ENCODE measurements at regions not wholly inside any gene's neighbourhood (a gene's known extent, or its start where the extent isn't known, plus 50 kb on each side); places are given as distances from the start of the nearest gene placed in this dataset.
A peak's percentile ranks its signal among the peaks of the same experiment; 100 is the strongest.
"Not testable (repeated sequence)": the region's sequence is repeated elsewhere in the genome, so short reads cannot be mapped to it uniquely, and the experiment has no call there.

DNA sequence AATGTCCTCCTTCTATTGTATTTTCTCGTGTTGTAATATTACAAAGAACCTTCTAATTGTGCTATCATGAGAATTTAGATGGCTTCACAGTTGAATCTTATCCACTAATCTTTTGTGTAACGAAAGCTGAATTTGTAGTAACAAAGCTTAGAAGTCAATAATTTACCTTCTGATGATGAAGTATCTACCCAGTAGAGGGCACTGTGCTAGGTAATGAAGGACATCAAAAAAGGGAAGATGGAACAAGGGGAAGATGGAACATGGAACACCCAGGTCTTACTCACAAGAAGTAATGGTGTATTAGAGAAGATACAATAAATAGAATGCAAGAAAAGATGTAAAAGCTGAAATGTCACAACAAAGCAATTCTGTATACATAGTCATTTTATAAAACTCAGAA, 131.0 kb upstream of the CCNG1 start:
- no peak for DNase-seq

DNA sequence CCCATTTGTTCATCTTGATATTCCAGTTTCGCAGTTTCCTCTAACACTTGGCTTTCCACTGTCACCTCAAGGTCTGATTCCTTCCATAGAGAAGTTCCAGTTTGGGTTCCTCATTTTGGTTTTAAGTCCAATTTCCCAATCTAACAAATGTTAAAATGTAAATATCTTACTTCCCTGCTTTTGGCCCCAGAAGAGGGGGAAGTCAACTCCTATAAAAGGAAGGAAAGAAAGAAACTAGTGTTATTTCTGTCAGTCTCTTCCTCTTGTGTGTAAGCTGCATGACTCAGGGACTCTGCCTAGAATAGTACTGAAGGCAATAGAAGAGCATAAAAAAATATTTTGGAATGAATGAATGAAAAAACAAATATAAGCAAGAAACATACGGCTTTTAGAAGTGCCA, 127.5 kb upstream of the CCNG1 start:
- no peak for DNase-seq

DNA sequence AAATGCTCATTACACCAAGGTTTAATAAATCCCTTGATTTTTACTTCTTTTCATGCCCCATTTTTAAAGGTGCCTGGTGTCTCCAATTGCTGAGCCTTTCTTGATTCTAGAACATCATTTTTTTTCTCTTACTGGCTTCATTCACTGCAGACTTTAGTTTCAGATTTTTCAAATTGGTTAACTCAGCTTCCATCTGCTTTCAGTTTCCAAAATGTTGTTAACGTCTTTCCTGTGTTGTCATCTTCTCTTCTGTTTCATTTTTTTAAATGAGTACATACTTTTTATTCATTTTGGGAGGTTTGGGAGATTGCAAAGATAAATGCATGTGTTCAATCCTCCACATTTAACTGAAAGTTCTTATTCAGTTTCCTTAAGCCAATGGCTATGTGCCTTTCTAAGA, 126.4 kb upstream of the CCNG1 start:
- no peak for DNase-seq

DNA sequence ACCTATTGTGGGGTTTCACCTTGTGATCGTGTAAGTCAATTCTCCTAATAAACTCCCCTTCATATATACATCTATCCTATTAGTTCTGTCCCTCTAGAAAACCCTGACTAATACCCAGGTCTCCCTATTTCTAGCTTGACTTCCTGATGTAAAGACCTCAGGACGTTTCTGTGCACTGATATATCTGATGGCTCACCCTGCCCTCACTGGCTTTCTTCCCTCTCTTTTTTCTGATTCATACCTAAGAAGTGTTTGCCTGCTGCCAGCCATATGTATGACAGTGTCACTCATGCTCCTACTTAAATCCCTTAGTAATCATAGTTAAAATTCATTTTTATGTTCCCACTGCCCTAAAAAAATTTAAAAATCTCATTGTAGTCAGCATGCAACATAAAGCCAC, 124.8 kb upstream of the CCNG1 start:
- no peak for DNase-seq

DNA sequence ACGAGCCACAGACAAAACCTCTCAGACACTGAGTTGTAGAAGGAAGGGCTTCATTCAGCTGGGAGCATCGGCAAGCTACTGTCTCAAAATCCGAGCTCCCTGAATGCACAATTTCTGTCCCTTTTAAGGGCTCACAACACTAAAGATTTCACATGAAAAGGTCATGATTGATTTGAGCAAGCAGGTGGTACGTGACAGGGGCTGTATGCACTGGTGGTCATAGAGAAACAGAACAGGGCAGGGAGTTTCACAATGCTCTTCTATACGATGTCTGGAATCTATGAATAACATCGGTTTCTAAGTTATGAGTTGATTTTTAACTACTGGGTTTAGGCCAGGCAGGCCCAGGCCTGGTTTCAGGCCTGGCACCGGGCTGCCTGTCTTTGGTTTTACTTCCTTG, 124.3 kb upstream of the CCNG1 start:
- not testable (repeated sequence) for DNase-seq

DNA sequence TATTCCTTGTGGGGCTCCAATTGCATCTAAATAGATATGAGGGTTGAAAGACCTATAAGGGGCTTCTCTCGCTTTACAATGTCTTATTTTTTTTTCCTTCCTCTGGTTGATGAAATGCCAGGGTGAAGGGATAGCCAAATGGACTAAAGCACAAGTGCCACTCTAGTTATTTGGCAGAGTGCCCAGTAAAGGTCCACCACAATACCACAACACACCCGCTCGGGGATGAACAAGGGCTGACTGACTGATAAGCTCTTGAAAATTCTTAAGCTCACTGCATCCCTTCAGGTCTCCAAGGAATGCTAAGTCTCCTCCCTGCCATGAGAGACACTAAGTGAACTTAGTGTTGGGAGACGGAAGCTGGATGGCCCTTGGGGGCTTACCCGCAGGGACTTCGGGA, 121.0 kb upstream of the CCNG1 start:
- DNase-seq = not testable (repeated sequence)

DNA sequence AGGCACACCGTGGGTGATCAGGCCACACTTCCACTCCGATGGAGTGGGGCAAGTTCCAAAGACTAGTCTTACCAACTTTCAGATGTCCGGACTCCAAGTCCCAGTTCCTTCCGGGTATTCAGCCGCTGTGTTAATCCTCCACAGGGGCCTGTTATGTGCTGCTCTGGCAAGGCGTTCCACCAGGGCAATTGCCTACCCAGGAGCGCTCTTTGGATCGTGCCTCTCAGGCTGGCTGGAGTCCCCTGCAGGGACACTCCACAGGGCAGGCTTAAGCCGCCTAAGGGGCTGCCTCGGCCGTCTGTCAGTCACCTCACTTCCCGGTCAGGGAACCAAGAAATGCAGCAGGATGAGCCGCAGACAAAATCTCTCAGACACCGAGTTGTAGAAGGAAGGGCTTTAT, 118.7 kb upstream of the CCNG1 start:
- DNase-seq = no peak

DNA sequence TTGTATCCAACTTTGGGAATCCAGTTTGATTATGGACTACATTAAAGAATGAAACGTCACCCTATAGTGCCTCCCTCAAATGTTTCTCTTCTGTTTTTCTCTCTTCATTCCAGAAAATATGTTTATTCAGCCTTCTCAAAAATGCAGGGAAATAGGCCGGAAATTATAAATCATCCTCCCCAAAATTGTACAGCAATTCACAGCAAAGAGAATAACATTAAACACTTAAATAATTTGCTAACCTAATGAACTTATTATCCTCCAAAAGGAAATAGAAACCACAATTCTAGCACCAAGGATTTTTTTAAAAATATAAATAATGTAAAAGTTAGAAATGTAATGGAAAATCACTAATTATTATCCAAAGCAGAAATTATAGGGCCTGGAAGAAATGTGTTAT, 115.9 kb upstream of the CCNG1 start:
- no peak for DNase-seq

DNA sequence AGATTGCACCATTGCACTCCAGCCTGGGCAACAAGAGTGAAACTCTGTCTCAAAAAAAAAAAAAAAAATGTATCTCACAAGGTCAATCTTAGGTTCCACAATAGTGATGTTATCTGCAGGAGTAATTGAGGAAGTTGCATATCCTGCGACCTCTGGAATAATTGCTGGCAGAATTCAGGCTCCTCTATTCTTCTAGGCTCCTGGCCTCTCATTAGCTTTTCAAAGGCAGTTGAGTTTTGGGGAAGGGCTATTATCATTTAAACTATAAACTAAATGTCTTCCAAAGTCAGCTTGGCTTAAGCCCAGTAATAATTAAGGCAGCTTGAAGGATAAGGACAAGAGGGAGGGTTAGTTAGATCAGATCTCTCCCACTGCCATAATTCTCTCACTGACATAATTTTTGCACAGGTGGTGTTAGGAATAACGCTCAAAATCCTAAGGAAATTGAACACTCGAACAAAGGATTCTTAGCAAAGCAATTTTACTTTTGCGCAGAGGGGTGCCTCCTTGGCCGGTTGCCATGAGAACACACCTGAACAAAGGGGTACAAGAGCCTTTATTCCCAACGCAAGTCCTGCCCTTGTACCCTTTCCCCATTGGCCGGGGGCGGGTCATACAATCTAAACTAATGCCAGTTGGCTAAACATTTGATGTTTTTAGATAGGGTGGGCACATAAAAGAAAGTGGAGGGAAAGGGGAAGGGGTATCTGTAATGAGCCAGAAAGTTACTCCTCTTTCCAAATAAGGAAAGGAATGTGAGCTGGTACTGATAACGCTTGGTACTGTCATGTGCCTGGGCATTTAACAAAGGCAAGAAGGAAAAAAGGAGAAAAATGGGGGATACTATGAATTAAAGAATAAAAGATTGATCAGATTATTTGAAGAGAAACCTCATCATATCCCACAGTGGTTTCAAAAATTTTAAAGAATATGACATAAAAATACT, 106.4 kb upstream of the CCNG1 start:
- DNase-seq = no peak

DNA sequence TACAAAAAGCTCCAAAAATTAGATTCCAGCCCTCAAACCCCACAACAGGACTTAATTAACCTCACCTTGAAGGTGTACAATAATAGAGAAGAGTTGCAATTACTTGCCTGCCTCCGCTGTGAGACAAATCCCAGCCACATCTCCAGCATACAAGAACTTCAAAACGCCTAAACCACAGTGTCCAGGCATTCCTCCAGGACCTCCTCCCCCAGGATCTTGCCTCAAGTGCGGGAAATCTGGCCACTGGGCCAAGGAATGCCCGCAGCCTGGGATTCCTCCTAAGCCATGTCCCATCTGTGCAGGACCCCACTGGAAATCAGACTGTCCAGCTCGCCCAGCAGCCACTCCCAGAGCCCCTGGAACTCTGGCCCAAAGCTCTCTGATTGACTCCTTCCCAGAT, 101.3 kb upstream of the CCNG1 start:
- not testable (repeated sequence) for DNase-seq

DNA sequence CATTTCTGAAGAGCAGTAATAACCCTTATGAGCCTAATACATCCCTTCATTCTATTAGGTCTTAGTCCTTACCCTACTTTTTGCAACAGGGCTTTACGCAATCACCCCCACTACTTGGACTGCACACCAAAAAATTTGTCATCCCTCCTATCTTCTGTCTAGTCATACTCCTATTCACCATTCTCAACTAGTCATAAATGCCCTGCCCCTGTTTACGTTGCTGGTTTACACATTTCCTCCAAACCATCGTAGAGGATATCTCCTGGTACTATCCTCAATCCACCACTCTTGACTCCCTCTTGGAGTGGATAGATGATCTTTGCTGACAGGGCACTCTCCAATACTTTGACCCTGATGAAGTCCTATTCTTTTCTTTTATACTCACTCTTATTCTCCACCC, 98.2 kb upstream of the CCNG1 start:
- DNase-seq = no peak

DNA sequence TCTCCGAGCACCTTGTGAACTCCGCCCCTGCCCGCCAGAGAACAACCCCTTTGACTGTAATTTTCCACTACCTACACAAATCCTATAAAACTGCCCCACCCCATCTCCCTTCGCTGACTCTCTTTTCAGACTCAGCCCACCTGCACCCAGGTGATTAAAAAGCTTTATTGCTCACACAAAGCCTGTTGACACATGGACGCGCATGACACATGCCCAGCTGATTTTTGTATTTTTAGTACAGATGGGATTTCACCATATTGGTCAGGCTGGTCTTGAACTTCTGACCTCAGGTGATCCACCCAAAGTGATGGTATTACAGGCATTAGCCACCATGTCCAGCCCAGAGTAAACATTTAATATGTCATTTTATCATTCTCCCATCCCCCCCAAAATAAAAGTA, 97.0 kb upstream of the CCNG1 start:
- DNase-seq = not testable (repeated sequence)

DNA sequence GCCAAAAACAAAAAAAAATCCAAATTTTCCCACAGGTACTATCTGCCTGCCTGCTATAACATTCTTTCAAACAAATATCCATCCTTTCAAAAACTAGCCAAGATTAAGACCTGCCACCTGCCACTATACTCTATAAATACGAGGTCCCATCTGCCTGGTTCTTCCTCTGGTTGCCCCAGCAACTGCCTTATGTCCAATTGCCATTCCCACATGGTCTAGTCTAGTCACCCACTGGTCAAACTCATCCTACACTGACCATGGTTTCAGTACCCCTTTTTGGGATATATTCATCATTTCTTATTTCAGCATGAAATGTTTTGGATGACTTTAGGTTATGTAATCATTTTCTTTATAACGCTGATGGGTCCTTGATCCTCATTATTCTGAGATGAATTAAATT, 95.1 kb upstream of the CCNG1 start:
- no peak for DNase-seq

DNA sequence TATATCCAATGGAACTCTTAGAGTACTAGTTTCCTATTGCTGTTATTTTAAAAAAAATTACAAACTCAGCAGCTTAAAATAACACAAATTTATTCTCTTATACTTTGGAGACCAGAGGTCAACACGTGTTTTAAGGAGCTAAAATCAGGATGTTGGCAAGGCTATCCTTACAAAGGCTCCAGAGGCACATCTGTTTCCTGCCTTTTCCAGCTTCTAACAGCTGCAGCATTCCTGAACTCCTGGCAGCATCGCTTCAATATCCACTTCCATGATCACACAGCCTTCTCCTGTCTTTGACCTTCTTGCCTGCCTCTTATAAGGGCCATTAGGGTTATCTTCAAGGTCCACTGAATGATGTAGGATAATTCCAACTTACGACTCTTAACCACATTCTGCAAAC, 92.2 kb upstream of the CCNG1 start:
- DNase-seq = no peak

DNA sequence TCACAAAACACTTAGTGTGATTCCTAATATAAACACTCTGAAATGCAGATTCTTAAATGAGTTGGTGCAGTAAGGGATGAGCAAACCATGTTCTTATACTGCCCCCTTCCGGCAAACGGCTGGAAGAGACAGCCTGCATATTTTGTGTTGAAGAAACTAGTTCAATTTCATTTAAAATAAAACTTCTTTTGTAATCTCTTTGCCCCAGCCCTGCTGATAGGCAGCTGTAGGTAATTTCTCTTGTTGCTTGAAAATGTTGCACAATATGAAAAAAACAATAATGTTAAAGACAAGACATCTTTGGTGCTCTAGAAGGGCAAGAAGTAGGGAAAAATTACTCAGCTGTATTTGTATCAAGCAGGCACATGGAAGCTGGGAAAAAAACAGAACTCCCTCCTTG, 89.7 kb upstream of the CCNG1 start:
- DNase-seq = peak; percentile 51 to 52

DNA sequence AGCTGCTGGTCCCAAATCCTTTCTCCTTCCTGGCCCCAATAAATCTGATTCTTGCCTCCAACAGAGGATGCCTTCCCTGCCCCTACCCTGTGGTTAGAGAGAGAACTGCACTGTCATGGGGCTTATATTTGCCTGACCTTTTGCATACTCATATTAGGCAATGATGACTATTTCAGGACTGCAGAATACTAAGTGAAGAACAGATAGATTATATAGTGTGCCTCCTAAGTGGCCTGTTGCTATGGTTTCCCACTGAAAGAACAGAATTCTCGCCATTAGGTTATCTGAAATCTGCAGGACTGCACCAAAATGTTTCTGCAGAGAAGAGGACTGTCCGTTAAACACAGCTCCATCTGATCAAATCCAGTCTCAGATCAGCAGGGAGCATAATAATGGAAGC, 87.3 kb upstream of the CCNG1 start:
- no peak for DNase-seq

DNA sequence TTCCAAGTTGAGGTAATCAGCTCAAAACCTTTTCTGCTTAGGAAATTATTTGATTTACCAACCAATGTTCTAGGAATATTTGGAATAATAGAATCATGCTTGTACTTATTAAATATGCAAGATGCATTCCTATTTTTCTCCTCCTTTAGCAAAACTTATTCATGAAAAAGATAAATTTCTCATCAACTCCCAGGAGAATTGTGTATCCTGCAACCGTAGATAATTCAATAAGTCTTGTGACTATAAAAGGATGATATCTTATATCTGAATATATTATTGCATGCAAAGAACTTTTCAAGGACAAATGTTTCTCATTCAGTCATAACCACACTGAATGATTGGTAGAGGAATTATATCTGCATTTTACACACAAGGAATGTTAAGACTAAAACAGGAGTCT, 84.9 kb upstream of the CCNG1 start:
- no peak for DNase-seq

DNA sequence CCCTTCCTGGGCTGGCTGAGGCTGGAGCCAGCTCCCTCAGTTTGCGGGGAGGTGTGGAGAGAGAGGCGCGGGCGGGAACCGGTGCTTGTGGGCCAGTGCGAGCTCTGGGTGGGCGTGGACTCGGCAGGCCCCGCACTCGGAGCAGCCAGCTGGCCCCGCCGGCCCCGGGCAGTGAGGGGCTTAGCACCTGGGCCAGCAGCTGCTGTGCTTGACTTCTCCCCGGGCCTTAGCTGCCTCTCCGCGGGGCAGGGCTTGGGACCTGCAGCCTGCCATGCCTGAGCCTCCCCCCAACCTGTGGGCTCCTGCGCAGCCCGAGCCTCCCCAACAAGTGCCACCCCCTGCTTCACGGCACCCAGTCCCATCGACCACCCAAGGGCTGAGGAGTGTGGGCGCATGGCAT, 81.6 kb upstream of the CCNG1 start:
- DNase-seq = not testable (repeated sequence)

DNA sequence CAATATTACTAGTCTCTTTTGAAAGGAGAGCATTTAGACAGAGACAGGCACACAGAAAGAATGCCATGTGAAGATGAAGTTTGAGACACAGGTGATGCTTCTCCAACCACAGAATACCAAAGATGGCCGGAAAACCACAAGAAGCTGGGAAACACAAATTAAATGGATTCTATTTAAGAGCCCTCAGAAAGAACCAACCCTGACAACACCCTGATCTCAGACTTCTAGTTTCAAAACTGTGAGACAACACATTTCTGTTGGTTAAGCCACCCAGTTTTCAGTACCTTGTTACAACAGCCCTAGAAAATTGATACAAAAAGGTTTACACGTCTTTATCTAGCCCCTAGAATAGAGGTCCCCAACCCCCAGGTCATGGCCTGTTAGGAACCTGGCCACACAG, 79.8 kb upstream of the CCNG1 start:
- no peak for DNase-seq

DNA sequence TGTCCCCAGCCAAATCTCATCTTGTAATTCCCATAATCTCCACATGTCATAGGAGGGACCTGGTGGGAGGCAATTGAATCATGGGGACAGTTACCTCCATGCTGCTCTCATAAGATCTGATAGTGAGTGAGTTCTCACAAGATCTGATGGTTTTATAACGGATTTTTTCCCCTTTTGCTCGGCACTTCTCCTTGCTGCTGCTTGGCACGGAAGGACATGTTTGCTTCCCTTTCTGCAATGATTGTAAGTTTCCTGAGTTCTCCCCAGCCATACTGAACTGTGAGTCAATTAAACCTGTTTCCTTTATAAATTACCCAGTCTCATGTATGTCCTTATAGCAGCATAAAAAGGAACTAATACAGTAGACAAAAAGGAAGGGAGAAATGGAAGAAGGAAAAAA, 76.7 kb upstream of the CCNG1 start:
- no peak for DNase-seq

DNA sequence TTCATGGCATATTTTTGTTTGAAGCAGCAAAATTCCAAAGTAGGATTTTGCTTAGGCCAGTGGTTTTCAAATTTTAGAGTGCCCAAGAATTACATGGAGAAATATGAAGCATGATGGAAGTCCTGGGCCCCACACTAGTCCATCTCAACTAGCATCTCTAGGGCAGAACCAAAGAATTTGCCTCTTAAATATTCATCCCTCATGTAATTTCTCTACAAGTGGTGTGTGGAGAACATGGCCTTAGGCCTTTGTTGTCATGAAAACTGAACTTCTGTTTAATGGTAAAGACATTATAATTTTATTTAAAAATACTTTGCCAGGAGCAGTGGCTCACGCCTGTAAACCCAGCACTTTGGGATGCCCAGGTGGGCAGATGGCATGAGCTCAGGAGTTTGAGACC, 75.9 kb upstream of the CCNG1 start:
- DNase-seq = no peak

DNA sequence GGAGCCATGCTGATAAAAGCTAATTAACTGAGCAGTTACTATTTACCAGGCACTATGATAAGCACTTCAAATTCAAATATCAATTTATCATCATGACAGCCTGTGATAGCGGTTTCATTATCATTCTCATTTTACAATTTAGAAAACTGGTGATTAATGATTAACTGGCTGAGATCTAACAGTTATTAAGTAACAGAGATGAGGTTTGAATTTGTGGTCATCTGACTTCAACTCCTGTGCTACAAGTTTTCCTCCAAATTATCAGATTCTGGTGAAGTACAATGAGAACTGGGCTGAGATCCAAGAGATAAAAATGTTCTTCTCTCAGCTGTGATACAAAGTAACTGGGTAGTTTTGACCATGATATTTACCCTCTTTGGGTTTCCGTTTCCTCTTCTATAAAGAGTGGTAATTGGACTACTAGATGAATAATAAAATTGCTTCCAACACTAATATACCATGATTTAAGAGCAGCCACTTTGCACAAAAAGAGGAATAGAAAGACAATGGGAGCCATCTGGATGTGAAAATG, 74.5 kb upstream of the CCNG1 start:
- DNase-seq = no peak

DNA sequence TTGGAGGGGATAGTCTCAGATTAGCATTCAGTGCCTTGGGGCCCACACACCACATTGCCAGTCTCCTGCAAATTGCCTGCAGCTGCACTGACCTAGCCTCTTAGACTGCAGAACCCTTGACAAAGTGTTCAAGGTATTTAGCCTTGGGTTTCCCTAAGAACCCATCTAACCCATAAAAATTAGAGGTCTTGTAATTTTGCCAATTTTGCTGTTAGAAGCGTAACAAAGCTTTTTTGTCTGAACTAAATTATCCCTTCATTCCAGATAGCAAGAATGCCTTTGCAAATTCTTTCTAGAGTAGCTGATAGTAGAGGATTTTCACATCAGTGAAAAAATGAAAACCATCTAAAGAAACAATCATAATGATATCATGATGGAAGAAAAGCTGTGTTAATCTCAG, 74.0 kb upstream of the CCNG1 start:
- DNase-seq = no peak

DNA sequence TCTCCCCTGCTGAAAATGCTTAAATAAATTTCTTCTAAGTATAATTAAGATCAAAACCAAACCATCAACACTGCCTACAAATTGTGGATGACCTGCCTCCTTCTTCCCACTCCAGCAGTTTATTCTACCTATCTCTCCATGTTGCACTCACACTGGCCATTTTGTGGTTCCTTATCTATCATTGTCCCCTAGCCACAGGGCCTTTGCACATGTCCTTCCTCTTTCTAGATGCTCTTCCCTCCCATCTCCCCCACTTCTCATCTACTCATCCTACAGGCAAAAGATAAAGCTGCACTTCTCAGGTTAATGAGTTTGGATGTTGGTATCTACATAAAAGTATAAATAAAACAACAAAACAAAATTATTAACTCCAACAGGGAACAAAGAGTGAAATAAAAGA, 70.6 kb upstream of the CCNG1 start:
- no peak for DNase-seq

Data from activated T-cell treated with anti-CD3 and anti-CD28 coated beads, Interleukin-2, amount 50 U/mL, for 48 hours (primary cell).